ENCODE measurements at regions not wholly inside any gene's neighbourhood (a gene's known extent, or its start where the extent isn't known, plus 50 kb on each side); places are given as distances from the start of the nearest gene placed in this dataset.
"Not testable (repeated sequence)": the region's sequence is repeated elsewhere in the genome, so short reads cannot be mapped to it uniquely, and the experiment has no call there.

DNA sequence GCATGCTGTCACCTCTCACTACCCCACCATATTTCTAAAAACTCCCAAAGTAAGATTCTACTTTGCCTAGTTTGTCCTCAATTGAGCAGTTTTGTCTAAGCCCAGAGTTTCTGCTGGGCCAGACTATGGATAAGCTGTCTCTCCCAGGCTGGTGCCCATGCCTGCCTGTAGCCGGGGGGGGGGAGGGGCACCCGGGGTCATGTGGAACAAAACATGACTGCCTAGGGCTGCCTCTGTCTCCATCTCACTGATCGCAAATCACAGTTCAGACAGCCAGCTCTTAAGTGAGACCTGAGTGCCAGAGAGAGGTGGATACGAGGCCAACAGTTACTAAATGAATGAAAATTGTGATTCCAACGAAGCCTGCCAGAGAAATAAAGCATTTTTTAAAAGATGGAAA, 78.8 kb upstream of the RPRML start:
- Histone ChIP-seq H3K27me3 (no peaks in the 10 kb centered on the region), H3K4me3 (no peak overlapping the region), H3K9me3 (no peaks in the 10 kb centered on the region), H3K4me1 (no peaks in the 10 kb centered on the region), H3K27ac (no peak overlapping the region), H3K36me3 (peaks cover 0 to 33% of the 10 kb centered on the region in 2 donors)
- TF ChIP-seq POLR2A (IDR thresholded peaks at IDR 0.05) = no peak
- TF ChIP-seq, protein P1, sequence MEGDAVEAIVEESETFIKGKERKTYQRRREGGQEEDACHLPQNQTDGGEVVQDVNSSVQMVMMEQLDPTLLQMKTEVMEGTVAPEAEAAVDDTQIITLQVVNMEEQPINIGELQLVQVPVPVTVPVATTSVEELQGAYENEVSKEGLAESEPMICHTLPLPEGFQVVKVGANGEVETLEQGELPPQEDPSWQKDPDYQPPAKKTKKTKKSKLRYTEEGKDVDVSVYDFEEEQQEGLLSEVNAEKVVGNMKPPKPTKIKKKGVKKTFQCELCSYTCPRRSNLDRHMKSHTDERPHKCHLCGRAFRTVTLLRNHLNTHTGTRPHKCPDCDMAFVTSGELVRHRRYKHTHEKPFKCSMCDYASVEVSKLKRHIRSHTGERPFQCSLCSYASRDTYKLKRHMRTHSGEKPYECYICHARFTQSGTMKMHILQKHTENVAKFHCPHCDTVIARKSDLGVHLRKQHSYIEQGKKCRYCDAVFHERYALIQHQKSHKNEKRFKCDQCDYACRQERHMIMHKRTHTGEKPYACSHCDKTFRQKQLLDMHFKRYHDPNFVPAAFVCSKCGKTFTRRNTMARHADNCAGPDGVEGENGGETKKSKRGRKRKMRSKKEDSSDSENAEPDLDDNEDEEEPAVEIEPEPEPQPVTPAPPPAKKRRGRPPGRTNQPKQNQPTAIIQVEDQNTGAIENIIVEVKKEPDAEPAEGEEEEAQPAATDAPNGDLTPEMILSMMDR (IDR thresholded peaks at IDR 0.05 in 4 of 5, conservative IDR thresholded peaks at IDR 0.05 in 1 of 5) = no peak
- in situ Hi-C loops (cut with MboI; ENCODE audit: low sequenced_read_pairs in 4 of 4) (no loop called here), intact Hi-C loops (cut with DNase I; ENCODE audit: low total_unique reads) (no loop called here)
- ATAC-seq = no peak
- no peak for DNase-seq

DNA sequence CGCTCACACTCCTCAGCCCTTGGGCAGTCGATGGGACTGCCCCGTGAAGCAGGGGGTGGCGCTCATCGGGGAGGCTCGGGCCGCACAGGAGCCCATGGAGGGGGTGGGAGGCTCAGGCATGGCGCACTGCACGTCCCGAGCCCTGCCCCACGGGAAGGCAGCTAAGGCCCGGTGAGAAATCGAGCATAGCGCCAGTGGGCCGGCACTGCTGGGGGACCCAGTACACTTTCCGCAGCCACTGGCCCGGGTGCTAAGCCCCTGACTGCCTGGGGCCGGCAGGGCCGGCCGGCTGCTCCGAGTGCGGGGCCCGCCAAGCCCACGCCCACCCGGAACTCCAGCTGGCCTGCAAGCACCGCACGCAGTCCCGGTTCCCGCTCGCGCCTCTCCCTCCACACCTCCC, 78.2 kb upstream of the RPRML start:
- not testable (repeated sequence) for H3K4me1 ChIP-seq

DNA sequence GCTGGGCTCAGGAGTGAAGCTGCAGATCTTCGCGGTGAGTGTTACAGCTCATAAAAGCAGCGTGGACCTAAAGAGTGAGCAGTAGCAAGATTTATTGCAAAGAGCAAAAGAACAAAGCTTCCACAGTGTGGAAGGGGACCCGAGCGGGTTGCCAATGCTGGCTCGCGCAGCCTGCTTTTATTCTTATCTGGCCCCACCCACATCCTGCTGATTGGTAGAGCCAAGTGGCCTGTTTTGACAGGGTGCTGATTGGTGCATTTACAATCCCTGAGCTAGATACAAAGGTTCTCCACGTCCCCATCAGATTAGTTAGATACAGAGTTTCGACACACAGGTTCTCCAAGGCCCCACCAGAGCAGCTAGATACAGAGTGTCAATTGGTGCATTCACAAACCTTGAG, 77.6 kb upstream of the RPRML start:
- H3K36me3 ChIP-seq = peaks cover 0 to 36% of the 10 kb centered on the region in 2 donors
- H3K27ac ChIP-seq; H3K9me3 ChIP-seq; H3K4me1 ChIP-seq; intact Hi-C loops (cut with DNase I; ENCODE audit: low total_unique reads); in situ Hi-C loops (cut with MboI; ENCODE audit: low sequenced_read_pairs in 4 of 4); DNase-seq; H3K4me3 ChIP-seq; H3K27me3 ChIP-seq; ATAC-seq: not testable (repeated sequence)

More for the DNA sequence above, 78.2 kb upstream of the RPRML start:
- H3K4me3 ChIP-seq; H3K9me3 ChIP-seq; H3K27me3 ChIP-seq; DNase-seq; intact Hi-C loops (cut with DNase I; ENCODE audit: low total_unique reads); ATAC-seq; in situ Hi-C loops (cut with MboI; ENCODE audit: low sequenced_read_pairs in 4 of 4); H3K27ac ChIP-seq: not testable (repeated sequence)
- peaks cover 0 to 36% of the 10 kb centered on the region in 2 donors for H3K36me3 ChIP-seq
